Hematopoietic multipotent progenitor cell treated with erythropoietin and hydrocortisone succinate and interleukin-3 and kit ligand, for 15 days (in vitro differentiated cells): ENCODE measurements at regions not wholly inside any gene's neighbourhood (a gene's known extent, or its start where the extent isn't known, plus 50 kb on each side); places are given as distances from the start of the nearest gene placed in this dataset.
"Not testable (repeated sequence)": the region's sequence is repeated elsewhere in the genome, so short reads cannot be mapped to it uniquely, and the experiment has no call there.

Experiments
- DNase-seq: peaks from one replicate; pipeline ENCODE4 v3.0.0-alpha.2; 2015; ENCODE audit warnings: low spot score

DNA sequence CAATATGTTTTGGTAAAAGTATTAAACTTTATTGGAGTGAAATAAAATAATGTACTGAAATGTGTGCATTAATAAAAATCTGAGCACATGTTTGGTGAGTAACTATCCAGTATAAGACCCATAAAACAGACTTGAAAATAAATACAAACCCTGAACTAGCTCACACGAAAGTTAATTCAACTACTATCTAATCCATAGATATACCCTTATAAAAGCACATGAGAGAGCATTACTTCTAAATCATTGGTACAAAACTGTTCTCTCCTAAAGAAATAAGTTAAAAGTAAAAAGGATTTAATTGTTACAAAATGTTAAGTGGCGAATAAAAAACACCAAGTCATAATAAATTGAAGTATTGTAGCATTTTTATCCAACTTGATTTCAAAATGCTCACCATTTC lies 295.6 kb downstream of the PTPRC start:
- no peak for DNase-seq

- no peak for DNase-seq
Measured at GRCh38 chr1:198934901-198935305, 296.1 kb downstream of the PTPRC start.

DNA sequence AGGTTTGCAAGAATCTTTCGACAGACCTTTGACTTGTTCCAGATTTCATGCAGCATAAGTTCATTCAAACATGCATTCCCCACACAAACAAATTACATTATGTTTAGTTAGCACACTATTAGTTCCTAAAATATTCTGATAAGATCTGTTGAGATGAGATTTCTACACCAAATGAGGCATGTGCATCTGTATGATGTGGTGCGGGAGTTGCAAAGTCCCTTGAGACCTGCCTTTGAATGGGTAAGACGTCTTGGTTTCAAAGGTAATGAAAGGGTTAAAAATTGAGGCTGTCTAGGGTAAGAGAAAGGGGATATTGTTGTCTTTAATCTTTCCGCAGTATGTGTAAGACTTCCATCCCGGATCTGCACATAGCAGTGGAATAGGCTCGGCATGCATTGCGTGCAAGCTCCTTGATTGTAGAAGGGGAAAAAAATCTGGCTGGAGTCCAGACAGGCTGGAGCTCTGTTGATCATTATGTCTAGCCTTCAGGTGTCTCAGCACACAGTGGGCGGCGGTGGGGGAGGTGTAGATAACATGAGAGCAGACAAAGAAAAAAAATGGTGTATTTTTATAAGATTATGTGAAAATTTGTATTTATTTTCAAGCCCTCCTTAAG lies 296.6 kb downstream of the PTPRC start:
- DNase-seq: peak; percentile 35

GRCh38 chr1:198936371-198937083 lies 297.7 kb downstream of the PTPRC start:
- DNase-seq: no peak

DNA sequence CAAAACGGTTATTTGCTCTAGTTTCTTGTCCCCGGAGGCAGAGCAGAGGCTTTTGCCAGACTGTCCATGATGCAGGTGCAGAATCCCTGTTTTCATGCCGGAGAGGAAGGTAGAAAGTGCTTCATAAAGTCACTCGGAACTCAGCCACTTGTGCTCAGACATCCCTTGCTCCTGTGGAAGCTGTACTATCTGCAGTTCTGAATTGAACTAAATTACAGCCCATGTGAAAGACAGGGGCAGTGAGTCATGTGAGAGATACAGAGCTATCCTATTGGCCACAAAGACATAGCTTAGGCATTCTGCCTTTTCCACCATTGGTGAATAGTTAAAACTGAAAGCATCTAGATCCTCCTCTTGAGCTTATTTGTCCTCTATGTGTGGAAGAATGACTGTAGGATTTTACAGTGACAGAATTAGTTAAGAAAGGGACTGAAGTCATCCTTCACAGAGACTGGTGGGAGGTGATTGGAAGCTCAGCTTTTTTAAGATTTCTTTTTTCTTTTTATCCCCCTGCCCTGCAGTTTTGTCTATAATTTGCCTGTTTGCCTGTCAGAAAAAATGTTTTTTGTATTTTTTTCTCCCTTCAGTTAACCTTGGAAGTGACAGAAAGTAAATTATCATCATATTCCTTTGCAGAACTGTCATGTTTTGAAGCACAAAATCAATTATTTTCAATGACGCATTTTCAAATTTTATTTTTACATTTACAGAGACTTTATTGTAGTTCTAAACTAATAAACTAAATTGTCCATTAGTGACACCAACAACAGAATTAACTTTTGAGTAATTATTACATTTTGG lies 298.6 kb downstream of the PTPRC start:
- peak; percentile 58 for DNase-seq

DNA sequence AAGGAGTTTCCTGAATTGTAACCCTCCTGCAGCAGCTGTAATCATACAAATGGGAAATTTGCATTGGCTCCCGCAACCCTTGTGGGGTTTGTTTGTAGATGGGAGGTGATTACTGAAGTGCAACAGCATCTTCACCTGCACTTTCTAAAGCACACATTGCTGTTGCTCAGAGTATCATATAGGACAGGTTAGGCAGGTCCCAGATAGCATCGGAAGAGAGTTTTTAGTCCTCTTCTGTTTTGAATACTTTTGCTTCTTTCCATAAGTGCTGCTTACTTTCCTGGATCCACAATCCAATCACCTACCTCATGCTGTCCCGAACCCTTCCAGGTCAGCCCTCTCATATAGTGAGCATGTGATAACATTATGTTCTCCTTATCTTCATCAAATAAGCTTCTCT lies 300.4 kb downstream of the PTPRC start:
- no peak for DNase-seq

DNA sequence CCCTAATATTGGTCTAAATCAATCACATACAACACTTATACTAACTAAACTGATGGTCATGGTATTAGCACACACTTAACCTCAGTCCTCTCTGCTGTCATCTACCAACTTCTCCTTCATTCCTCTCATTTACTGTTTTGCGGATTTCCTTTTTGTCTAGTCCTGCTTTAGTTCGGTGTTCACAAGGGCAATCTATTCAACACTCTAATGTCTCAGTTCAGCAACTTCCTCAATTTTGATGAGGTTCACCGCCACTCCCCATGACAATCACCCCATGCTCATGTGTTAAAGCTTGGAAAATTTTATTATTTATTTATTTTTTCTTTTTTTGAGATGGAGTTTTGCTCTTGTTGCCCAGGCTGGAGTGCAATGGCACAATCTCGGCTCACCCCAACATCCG lies 301.1 kb downstream of the PTPRC start:
- no peak for DNase-seq

GRCh38 chr1:198942466-198942865 lies 303.6 kb downstream of the PTPRC start:
- DNase-seq: no peak

DNA sequence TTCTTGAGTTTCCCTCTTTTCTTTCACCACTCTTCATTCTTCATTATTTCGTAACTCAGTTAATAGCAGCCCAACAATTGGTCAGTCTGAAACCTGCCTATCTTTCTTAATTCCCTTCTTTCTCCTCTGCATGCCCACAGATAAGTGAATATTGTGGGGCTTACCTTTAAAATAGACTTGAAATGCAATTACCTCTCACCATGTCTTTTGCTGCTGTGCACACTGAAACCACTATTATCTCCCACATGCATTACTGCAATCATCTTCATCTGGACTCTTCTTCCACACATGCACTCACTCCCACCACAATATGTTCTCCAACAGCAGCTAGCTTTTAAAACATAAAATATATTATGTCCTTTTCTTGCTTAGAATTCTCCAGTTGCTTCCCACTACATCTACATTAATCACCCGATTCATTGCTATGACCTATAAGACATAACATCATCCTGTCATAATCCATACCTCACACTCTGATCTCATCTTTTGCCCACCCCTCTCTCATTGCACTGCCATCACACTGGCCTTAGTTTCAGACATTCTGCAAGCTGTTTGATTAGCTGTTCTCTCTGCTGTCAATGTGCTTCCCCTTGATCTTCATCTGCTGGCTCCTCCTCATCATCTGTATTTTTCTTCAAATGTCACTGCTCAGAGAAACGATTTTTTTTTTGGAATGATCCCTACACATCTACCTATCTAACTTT lies 304.8 kb downstream of the PTPRC start:
- no peak for DNase-seq

- no peak for DNase-seq
Measured at GRCh38 chr1:198947456-198947855, 308.6 kb downstream of the PTPRC start.

- no peak for DNase-seq
Measured at GRCh38 chr1:198948895-198949659, 310.2 kb downstream of the PTPRC start.

DNA sequence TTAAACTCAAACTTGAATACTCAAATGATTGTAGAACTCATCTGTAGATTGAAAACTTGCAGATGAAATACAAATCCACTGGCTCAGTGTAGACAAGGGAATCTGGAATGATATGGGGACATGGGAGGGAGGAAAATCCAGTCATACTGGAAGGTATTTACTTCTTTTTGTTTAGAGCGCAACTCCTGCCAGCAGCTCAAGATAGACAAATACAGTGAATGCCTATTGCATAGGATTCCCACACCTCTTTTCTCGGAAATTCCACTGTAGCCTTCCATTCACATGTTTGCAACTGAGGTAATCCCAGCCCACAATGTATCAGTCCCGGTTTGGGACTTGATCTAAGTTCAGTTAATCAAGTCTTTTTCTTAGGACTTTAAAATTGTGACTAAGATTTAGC lies 311.2 kb downstream of the PTPRC start:
- no peak for DNase-seq

DNA sequence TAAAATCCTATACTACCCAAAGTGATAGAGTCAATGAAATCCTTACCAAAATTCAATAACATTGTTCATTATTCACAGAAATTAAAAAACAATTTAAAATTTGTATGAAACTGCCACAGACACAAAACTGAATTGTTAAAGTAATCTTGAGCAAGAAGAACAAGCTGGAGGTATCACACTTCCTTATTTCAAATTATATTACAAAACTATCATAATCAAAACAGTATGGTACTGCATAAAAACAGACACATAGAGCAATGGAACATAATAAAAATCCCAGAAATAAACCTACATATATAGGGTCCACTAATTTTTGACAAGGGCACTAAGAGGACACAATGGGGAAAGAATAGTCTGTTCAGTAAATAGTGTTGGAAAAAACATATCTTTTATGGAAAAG lies 316.2 kb downstream of the PTPRC start:
- no peak for DNase-seq

- DNase-seq: no peak
Measured at GRCh38 chr1:198957044-198957443, 318.2 kb downstream of the PTPRC start.

GRCh38 chr1:198959032-198959431 lies 320.2 kb downstream of the PTPRC start:
- no peak for DNase-seq

DNA sequence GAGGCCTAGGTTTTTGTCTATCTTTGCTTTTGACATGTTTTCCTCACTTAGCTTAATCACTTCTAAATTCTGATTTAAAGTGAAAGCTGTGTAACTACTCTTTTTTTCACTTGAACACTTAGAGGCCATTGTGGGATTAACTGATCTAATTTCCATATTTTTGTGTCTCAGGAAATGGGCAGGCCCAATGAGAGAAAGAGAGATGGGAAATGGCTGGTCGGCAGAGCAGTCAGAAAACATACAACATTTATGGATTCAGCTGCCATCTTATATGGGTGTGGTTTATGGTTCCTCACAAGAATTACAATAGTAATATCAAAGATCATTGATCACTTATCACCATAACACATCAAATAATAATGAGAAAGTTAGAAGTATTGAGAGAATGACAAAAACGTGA lies 320.8 kb downstream of the PTPRC start:
- no peak for DNase-seq

DNA sequence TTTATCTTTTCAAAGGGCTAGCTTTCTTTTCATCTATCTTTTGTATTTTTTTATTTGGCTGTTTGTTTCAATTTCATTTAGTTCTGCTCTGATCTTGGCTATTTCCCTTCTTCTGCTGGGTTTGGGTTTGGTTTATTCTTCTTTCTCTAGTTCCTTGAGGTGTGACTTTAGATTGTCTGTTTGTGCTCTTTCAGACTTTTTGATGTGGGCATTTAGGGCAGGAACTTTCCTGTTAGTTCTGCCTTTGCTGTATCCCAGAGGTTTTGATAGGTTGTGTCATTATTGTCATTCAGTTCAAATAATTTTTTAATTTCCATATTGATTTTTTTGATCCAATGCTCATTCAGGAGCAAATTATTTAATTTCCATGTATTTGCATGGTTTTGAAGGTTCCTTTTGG lies 325.0 kb downstream of the PTPRC start:
- DNase-seq: not testable (repeated sequence)

DNA sequence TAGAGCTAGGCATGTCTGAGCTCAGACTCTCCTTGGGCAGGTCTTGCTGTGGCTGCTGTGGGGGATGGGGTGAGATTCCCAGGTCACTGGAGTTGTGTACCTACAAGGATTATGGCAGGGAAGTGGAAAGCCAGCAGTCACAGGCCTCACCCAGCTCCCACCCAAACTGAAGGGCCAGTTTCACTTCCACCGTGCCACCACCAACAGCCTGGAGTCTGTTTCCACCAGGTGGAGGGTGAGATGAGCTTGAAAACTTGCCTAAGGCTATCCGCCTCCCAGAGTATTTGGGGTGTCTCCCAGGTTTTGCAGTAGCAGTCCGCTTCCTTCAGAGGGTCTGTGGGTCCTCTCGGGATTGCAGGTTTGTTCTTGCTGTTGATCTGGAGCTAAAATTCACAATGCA lies 327.7 kb downstream of the PTPRC start:
- no peak for DNase-seq

- no peak for DNase-seq
Measured at GRCh38 chr1:198967566-198967965, 328.7 kb downstream of the PTPRC start.

- DNase-seq: no peak
Measured at GRCh38 chr1:198968866-198969265, 330.0 kb downstream of the PTPRC start.

GRCh38 chr1:198969981-198970380 lies 331.1 kb downstream of the PTPRC start:
- DNase-seq: no peak

DNA sequence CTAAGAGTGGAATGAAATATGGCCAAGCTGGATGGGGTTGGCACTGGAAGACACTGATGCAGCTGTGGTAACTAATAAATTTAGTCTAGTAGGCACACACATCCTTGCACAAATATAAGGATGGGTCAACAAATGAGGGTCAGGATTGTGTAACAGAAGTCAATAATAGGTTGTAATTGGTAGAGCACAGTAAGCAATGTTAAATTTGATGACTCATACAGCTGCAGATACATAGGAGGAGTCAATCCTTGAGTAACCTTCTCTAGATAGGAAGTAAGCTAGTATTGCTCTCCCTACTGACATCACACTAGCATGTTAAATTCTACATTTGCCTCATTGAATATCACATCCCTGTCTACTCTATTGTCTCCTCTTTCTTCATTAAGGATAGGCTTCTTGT lies 332.1 kb downstream of the PTPRC start:
- DNase-seq: no peak
